Suppressor macrophage treated with lipopolysaccharide for 1 hour (primary cell): ENCODE measurements at regions not wholly inside any gene's neighbourhood (a gene's known extent, or its start where the extent isn't known, plus 50 kb on each side); places are given as distances from the start of the nearest gene placed in this dataset.
"Not testable (repeated sequence)": the region's sequence is repeated elsewhere in the genome, so short reads cannot be mapped to it uniquely, and the experiment has no call there.

Source experiments
- DNase-seq, 3 donors: peaks; one replicate each; pipeline ENCODE4 v3.0.0-alpha.2; 2020 to 2022

GRCh38 chr10:121311812-121312443 is 286.3 kb downstream of the FGFR2 start:
- no peak for DNase-seq

- no peak for DNase-seq
These were observed 285.7 kb downstream of the FGFR2 start for GRCh38 chr10:121312587-121312986.

GRCh38 chr10:121313119-121313875 is 284.9 kb downstream of the FGFR2 start:
- no peak for DNase-seq

- DNase-seq, result no peak
These were observed 281.8 kb downstream of the FGFR2 start for GRCh38 chr10:121316432-121316831.

DNA sequence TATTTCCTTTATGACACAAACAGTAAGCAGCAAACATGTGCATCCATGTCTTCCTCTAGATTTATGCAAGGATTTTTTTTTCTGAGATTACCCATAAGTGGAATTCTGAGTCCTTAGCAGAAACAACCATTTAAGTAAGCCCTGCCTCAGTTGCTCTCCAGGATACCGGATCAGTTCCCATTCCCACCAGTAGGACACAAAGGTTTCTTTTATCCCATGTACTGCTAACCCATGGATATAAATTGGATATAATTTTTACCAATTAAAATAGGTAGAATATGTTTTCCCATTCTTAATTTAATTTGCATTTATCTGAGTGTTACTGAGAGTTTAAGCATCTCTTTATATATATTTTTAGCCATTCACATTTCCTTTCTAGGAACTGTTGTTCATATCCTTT is 280.9 kb downstream of the FGFR2 start:
- DNase-seq, result no peak

DNA sequence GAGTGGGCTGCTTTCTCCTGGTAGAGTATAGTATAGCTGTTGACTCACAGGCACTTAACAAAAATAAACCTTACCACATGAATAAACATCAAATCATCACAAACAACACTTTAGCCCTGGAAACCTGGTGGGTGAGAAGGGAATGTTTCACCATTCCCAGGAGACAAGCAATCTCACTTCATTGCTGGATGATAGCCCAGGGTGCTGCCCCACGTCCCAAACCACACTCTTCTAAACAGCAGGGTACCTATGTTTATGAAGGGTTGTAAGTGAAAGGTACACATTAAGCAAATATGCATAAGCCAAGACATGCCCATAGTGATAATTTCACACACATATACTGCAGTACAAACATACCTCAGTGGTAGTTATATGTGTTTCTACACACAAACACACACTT is 276.2 kb downstream of the FGFR2 start:
- no peak for DNase-seq

- no peak for DNase-seq
These were observed 275.5 kb downstream of the FGFR2 start for GRCh38 chr10:121322776-121323175.

GRCh38 chr10:121323443-121323842 is 274.8 kb downstream of the FGFR2 start:
- DNase-seq, result no peak

- DNase-seq, result no peak
These were observed 273.5 kb downstream of the FGFR2 start for GRCh38 chr10:121324678-121325213.

- no peak for DNase-seq
These were observed 272.6 kb downstream of the FGFR2 start for GRCh38 chr10:121325490-121326231.

- no peak for DNase-seq
These were observed 271.3 kb downstream of the FGFR2 start for GRCh38 chr10:121326905-121327304.

- DNase-seq, result no peak
These were observed 270.5 kb downstream of the FGFR2 start for GRCh38 chr10:121327727-121328126.

GRCh38 chr10:121329631-121330030 is 268.6 kb downstream of the FGFR2 start:
- not testable (repeated sequence) for DNase-seq

DNA sequence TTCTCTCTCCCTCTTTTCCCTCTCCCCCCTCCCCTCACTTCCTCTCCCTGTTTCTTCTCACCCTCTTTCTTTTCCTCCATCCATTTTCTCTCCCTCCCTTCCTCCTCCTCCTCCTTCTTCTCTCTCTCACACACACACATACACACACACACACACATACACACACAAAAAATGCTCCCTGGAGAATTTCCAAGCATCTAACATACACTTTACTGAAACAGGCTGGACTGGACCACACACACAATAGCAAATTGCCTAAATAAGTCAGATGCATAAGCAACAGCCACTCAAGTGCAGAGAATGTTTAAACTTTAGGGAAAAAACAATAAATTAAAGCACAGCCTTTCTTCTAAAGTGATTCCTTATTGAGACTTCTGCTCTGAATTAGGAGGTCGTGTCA is 267.7 kb downstream of the FGFR2 start:
- no peak for DNase-seq

GRCh38 chr10:121332353-121332752 is 265.9 kb downstream of the FGFR2 start:
- DNase-seq, result no peak

GRCh38 chr10:121332829-121333765 is 265.1 kb downstream of the FGFR2 start:
- no peak for DNase-seq

GRCh38 chr10:121335386-121335925 is 262.8 kb downstream of the FGFR2 start:
- no peak for DNase-seq

DNA sequence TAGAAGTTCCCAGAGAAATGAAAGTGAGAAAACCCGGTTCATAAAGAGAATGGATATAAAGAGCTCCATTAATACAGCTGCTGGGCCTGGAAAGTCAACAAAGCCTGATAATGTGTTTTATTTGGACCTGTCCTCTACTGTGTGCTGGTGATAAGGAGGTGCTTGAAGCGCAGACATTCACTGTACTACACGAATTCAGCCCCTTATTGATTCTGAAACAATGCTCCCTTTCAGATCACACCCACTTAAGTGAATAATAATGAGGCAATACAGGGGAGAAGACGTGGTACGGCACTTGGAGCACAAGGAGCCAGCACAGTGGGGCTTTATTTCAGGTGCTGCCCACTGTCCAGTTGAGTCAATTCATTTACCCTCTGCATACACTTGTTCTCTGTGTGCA is 260.8 kb downstream of the FGFR2 start:
- DNase-seq, result no peak

GRCh38 chr10:121338206-121338980 is 259.9 kb downstream of the FGFR2 start:
- DNase-seq, result no peak

- no peak for DNase-seq
These were observed 259.1 kb downstream of the FGFR2 start for GRCh38 chr10:121339114-121339513.

DNA sequence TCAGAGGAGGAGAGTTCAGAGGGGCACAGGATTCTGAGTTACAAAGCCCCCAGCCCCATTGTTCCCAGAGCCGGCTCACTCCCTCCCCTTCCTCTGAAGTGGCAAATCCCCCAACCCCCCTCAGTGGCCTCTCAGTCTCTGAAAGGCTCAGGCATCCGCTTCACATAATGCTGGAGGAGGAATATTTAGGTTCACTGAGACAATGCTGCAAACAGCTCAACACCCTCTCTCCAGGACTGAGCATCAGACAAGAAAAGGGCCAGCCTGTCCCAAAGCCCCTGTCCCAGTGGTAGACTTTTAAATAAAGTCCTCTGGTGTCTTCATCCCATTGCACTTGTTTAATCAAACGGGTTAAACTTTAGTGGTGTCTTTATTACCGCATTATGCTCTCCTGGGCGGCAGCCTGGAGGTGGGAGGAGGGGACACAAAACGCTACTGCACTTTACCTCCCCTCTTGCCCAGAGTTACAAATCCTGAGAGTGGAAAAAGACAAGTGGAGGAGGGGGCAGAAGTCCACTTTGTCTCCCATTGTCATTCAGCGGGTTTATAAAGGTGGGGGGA is 257.9 kb downstream of the FGFR2 start:
- DNase-seq, result no peak
